HepG2 (cell line): ENCODE measurements at regions not wholly inside any gene's neighbourhood (a gene's known extent, or its start where the extent isn't known, plus 50 kb on each side); places are given as distances from the start of the nearest gene placed in this dataset.

Experiments
- ATAC-seq: fragments of 200-7000 bp; cut with Tn5 transposase; 3 replicates; pipeline ENCODE4 v1.9.1; 2020; ENCODE audit warnings: mild to moderate bottlenecking, moderate library complexity
- BruUV-seq: library from RNA; stranded (reverse); fragments of 400-500 nt; replicated peaks from 2 replicates; lab custom pipeline; 2021; lab: Mats Ljungman, UMichigan
- CTCF ChIA-PET: fragments of 300-600 bp; formaldehyde crosslinking; extraction: SDS; loops from one replicate; lab custom pipeline; 2021; ENCODE audit warnings: low total read pairs, inconsistent platforms, low intra/inter-chr PET ratio; lab: Yijun Ruan, JAX
- POLR2A ChIA-PET: fragments of 350-600 bp; sonication (Branson Sonifier 250); formaldehyde crosslinking; loops from one replicate; lab custom pipeline; 2020; ENCODE audit warnings: antibody characterized with exemption, inconsistent platforms; lab: Yijun Ruan, JAX
- DNase-seq: peaks from one replicate; pipeline ENCODE4 v3.0.0-alpha.2; 2015; ENCODE audit warnings: low spot score
- FAIRE-seq: peaks from 3 replicates; lab custom pipeline; 2011; peaks lifted over from hg19 to GRCh38; lab: Jason Lieb, UNC
- H2AFZ ChIP-seq: one replicate; pipeline ENCODE4 v1.6.1; 2011; ENCODE audit warnings: low read length, inconsistent platforms
- H3K27ac ChIP-seq: fragments of 300-600 bp; 3 replicates; pipeline ENCODE4 v1.8.0; 2011; ENCODE audit warnings: mixed run types, mild to moderate bottlenecking, mixed read lengths, low read length, inconsistent platforms; ENCODE audit not compliant: insufficient read depth; ENCODE audit errors: extremely low read length
- H3K27me3 ChIP-seq, 2 experiments: fragments of 200-600 bp in 1 of 2; 2 replicates in 1 of 2; 3 replicates in 1 of 2; pipeline versions ENCODE4 v1.6.0 to v1.8.0; 2011; ENCODE audit warnings: low read length in 2 of 2, mild to moderate bottlenecking in 2 of 2, moderate library complexity in 2 of 2, inconsistent platforms in 1 of 2; ENCODE audit not compliant: insufficient read depth in 2 of 2, control insufficient read depth in 1 of 2
- H3K36me3 ChIP-seq, 2 experiments: fragments of 200-600 bp in 1 of 2; replicated peaks in 1 of 2; 2 replicates in 1 of 2; 3 replicates in 1 of 2; pipeline versions ENCODE4 v1.5.1 to v1.8.0; 2011; ENCODE audit warnings: low read length in 2 of 2, inconsistent platforms in 1 of 2; ENCODE audit not compliant: insufficient read depth in 2 of 2, control insufficient read depth in 1 of 2
- H3K4me1 ChIP-seq: 2 replicates; pipeline ENCODE4 v1.5.1; 2012; ENCODE audit warnings: low read length, inconsistent platforms; ENCODE audit not compliant: insufficient read depth
- H3K4me2 ChIP-seq: 2 replicates; pipeline ENCODE4 v1.6.0; 2011; ENCODE audit warnings: low read depth, low read length, inconsistent platforms
- H3K4me3 ChIP-seq, 3 experiments: fragments of 200-600 bp in 1 of 3; sonication (generic), shearing (Covaris generic) in 1 of 3; replicated peaks in 1 of 3; 2 replicates each; pipeline ENCODE4 v1.5.1; 2011 to 2016; ENCODE audit warnings: low read length in 3 of 3, inconsistent platforms in 2 of 3, low read depth in 2 of 3, mild to moderate bottlenecking in 2 of 3, control low read depth in 1 of 3, mixed read lengths in 1 of 3; ENCODE audit not compliant: insufficient read depth in 1 of 3
- H3K79me2 ChIP-seq: one replicate; pipeline ENCODE4 v1.6.1; 2011; ENCODE audit warnings: low read length, inconsistent platforms; ENCODE audit not compliant: insufficient read depth
- H3K9ac ChIP-seq: 2 replicates; pipeline ENCODE4 v1.6.0; 2011; ENCODE audit warnings: mild to moderate bottlenecking, low read depth, low read length, inconsistent platforms; ENCODE audit not compliant: insufficient read depth
- H3K9me3 ChIP-seq: 2 replicates; pipeline ENCODE4 v1.5.1; 2012; ENCODE audit warnings: mild to moderate bottlenecking, low read length
- H4K20me1 ChIP-seq: 2 replicates; pipeline ENCODE4 v1.6.0; 2011; ENCODE audit warnings: inconsistent platforms, mild to moderate bottlenecking, low read length, moderate library complexity; ENCODE audit not compliant: insufficient read depth
- HNF4A ChIP-seq: sonication (generic); formaldehyde crosslinking; IDR thresholded peaks from 2 replicates; pipeline ENCODE4 v1.4.0; 2020; ENCODE audit warnings: missing genetic modification reagents
- HOXD1 ChIP-seq: sonication (generic); formaldehyde crosslinking; IDR thresholded peaks from 2 replicates; pipeline ENCODE4 v1.5.0; 2020; ENCODE audit warnings: missing genetic modification reagents
- RNF2 ChIP-seq: fragments of 450-650 bp; conservative IDR thresholded peaks from 2 replicates; pipeline ENCODE4 v1.6.1; 2016; ENCODE audit warnings: low read depth
- SMARCE1 ChIP-seq: fragments of 450-650 bp; IDR thresholded peaks from 2 replicates; pipeline ENCODE4 v1.6.1; 2017; ENCODE audit warnings: borderline replicate concordance
- SP5 ChIP-seq: IDR thresholded peaks from 2 replicates; pipeline ENCODE4 v1.6.1; 2016; ENCODE audit warnings: low read depth, borderline replicate concordance
- SYNCRIP ChIP-seq: fragments of 200-400 bp; formaldehyde crosslinking; IDR thresholded peaks from 2 replicates; pipeline ENCODE4 v1.6.1; 2018; ENCODE audit warnings: mild to moderate bottlenecking, low read depth, low read length; ENCODE audit not compliant: insufficient read depth
- TAF1 ChIP-seq: sonication (generic); formaldehyde crosslinking; IDR thresholded peaks from 2 replicates; pipeline ENCODE4 v1.4.0; 2020; ENCODE audit warnings: missing genetic modification reagents
- ZNF230 ChIP-seq: sonication (generic); formaldehyde crosslinking; IDR thresholded peaks from 2 replicates; pipeline ENCODE4 v1.4.0; 2020; ENCODE audit warnings: mild to moderate bottlenecking, missing genetic modification reagents
- ZNF256 ChIP-seq: sonication (generic); formaldehyde crosslinking; conservative IDR thresholded peaks from 2 replicates; pipeline ENCODE4 v1.4.0; 2020; ENCODE audit warnings: missing genetic modification reagents
- ZNF263 ChIP-seq: sonication (generic); formaldehyde crosslinking; IDR thresholded peaks from 2 replicates; pipeline ENCODE4 v1.4.0; 2020; ENCODE audit warnings: missing genetic modification reagents
- ZNF747 ChIP-seq: sonication (generic); formaldehyde crosslinking; IDR thresholded peaks from 2 replicates; pipeline ENCODE4 v1.8.1; 2023; ENCODE audit warnings: missing genetic modification reagents, mild to moderate bottlenecking, borderline replicate concordance
- WGBS: methylation state at CpG from one replicate; pipeline ENCODE4 v1.1.6; 2017; ENCODE audit warnings: low lambda C conversion rate; 5-methylcytosine and 5-hydroxymethylcytosine counted together
- in situ Hi-C: cut with HindIII; loops from 2 replicates; pipeline ENCODE4 v1.10.0; 2017; ENCODE audit warnings: low pct_unique_long_range_greater_than_20kb; ENCODE audit not compliant: extremely low pct_ligation_motif_present
- intact Hi-C: fragments of 100-400 bp; cut with micrococcal nuclease; formaldehyde crosslinking; loops from one replicate; pipeline ENCODE4 v1.10.0; 2022; ENCODE audit not compliant: unreplicated experiment
- TF ChIP-seq, protein P1 (sequence below): sonication (generic); formaldehyde crosslinking; IDR thresholded peaks from 2 replicates; pipeline ENCODE4 v1.4.0; 2020; ENCODE audit warnings: missing genetic modification reagents

GRCh38 chr15:93477721-93478120, 388.7 kb upstream of the RGMA start:
- Histone ChIP-seq H4K20me1 (no peaks in the 10 kb centered on the region), H3K9ac (no peak overlapping the region), H3K27me3 (no peaks in the 10 kb centered on the region)
- no peak for ATAC-seq
- intact Hi-C loops = no loop called here
- POLR2A ChIA-PET = no interaction called here
- TF ChIP-seq HNF4A (CRISPR knock-in tag) (no peak), SP5 (CRISPR knock-in tag) (no peak), ZNF230 (CRISPR knock-in tag) (no peak), TAF1 (CRISPR knock-in tag) (no peak), HOXD1 (CRISPR knock-in tag) (no peak), ZNF747 (CRISPR knock-in tag) (no peak), RNF2 (no peak), ZNF263 (CRISPR knock-in tag) (no peak), SMARCE1 (no peak), ZNF256 (CRISPR knock-in tag) (no peak), SYNCRIP (no peak)
- TF ChIP-seq, protein P1, sequence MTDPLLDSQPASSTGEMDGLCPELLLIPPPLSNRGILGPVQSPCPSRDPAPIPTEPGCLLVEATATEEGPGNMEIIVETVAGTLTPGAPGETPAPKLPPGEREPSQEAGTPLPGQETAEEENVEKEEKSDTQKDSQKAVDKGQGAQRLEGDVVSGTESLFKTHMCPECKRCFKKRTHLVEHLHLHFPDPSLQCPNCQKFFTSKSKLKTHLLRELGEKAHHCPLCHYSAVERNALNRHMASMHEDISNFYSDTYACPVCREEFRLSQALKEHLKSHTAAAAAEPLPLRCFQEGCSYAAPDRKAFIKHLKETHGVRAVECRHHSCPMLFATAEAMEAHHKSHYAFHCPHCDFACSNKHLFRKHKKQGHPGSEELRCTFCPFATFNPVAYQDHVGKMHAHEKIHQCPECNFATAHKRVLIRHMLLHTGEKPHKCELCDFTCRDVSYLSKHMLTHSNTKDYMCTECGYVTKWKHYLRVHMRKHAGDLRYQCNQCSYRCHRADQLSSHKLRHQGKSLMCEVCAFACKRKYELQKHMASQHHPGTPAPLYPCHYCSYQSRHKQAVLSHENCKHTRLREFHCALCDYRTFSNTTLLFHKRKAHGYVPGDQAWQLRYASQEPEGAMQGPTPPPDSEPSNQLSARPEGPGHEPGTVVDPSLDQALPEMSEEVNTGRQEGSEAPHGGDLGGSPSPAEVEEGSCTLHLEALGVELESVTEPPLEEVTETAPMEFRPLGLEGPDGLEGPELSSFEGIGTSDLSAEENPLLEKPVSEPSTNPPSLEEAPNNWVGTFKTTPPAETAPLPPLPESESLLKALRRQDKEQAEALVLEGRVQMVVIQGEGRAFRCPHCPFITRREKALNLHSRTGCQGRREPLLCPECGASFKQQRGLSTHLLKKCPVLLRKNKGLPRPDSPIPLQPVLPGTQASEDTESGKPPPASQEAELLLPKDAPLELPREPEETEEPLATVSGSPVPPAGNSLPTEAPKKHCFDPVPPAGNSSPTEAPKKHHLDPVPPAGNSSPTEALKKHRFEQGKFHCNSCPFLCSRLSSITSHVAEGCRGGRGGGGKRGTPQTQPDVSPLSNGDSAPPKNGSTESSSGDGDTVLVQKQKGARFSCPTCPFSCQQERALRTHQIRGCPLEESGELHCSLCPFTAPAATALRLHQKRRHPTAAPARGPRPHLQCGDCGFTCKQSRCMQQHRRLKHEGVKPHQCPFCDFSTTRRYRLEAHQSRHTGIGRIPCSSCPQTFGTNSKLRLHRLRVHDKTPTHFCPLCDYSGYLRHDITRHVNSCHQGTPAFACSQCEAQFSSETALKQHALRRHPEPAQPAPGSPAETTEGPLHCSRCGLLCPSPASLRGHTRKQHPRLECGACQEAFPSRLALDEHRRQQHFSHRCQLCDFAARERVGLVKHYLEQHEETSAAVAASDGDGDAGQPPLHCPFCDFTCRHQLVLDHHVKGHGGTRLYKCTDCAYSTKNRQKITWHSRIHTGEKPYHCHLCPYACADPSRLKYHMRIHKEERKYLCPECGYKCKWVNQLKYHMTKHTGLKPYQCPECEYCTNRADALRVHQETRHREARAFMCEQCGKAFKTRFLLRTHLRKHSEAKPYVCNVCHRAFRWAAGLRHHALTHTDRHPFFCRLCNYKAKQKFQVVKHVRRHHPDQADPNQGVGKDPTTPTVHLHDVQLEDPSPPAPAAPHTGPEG (CRISPR knock-in tag) = no peak
- TF ChIP-seq, all 625 proteins: peak for 0
- Histone ChIP-seq H3K4me3 (no peak overlapping the region), H3K27ac (no peak overlapping the region), H3K4me2 (no peak overlapping the region), H3K79me2 (no peaks in the 10 kb centered on the region), H3K4me1 (no peaks in the 10 kb centered on the region), H2AFZ (no peak overlapping the region), H3K36me3 (no peaks in the 10 kb centered on the region), H3K9me3 (no peaks in the 10 kb centered on the region)
- no peak for FAIRE-seq
- no peak for DNase-seq
- in situ Hi-C loops = no loop called here
- WGBS = 6% methylated on average over 4 of the region's 4 CpGs
- CTCF ChIA-PET = no interaction called here
- BruUV-seq = no TSS peak
